Suppressor macrophage treated with lipopolysaccharide for 1 hour (primary cell): ENCODE measurements at regions not wholly inside any gene's neighbourhood (a gene's known extent, or its start where the extent isn't known, plus 50 kb on each side); places are given as distances from the start of the nearest gene placed in this dataset.

ENCODE experiments used
- DNase-seq, 3 donors: peaks; one replicate each; pipeline ENCODE4 v3.0.0-alpha.2; 2020 to 2022

GRCh38 chr18:47758000-47758399 is 172.5 kb downstream of the SMAD2 start:
- DNase-seq: peak in 2 of 3 donors; percentile 35 to 40

GRCh38 chr18:47756364-47757016 is 174.0 kb downstream of the SMAD2 start:
- DNase-seq: peak; percentile 67 to 77 (median 71)

GRCh38 chr18:47755102-47755456 is 175.4 kb downstream of the SMAD2 start:
- no peak for DNase-seq

GRCh38 chr18:47754311-47755101 is 176.0 kb downstream of the SMAD2 start:
- DNase-seq: peak; percentile 35 to 58 (median 37)

- no peak for DNase-seq
Observed at GRCh38 chr18:47752796-47753645, 177.4 kb downstream of the SMAD2 start.

GRCh38 chr18:47750889-47751423 is 179.5 kb downstream of the SMAD2 start:
- no peak for DNase-seq

GRCh38 chr18:47749600-47749973 is 180.9 kb downstream of the SMAD2 start:
- DNase-seq: no peak

- peak; percentile 79 to 94 (median 92) for DNase-seq
Observed at GRCh38 chr18:47748847-47749599, 181.4 kb downstream of the SMAD2 start.

- no peak for DNase-seq
Observed at GRCh38 chr18:47748093-47748796, 182.2 kb downstream of the SMAD2 start.

GRCh38 chr18:47747260-47747795 is 183.1 kb downstream of the SMAD2 start:
- no peak for DNase-seq

GRCh38 chr18:47746615-47747014 is 183.8 kb downstream of the SMAD2 start:
- no peak for DNase-seq

GRCh38 chr18:47745227-47745626 is 185.2 kb downstream of the SMAD2 start:
- DNase-seq: no peak

- DNase-seq: no peak
Observed at GRCh38 chr18:47737956-47738355, 192.5 kb downstream of the SMAD2 start.

- no peak for DNase-seq
Observed at GRCh38 chr18:47737198-47737830, 193.1 kb downstream of the SMAD2 start.

- DNase-seq: no peak
Observed at GRCh38 chr18:47736376-47737140, 193.9 kb downstream of the SMAD2 start.

GRCh38 chr18:47735041-47735702 is 195.3 kb downstream of the SMAD2 start:
- no peak for DNase-seq

- DNase-seq: no peak
Observed at GRCh38 chr18:47731276-47731675, 199.2 kb downstream of the SMAD2 start.

GRCh38 chr18:47730795-47731194 is 199.7 kb downstream of the SMAD2 start:
- no peak for DNase-seq

- DNase-seq: no peak
Observed at GRCh38 chr18:47729356-47729755, 201.1 kb downstream of the SMAD2 start.

GRCh38 chr18:47728921-47729320 is 201.5 kb downstream of the SMAD2 start:
- DNase-seq: no peak
